ENCODE measurements at regions not wholly inside any gene's neighbourhood (a gene's known extent, or its start where the extent isn't known, plus 50 kb on each side); places are given as distances from the start of the nearest gene placed in this dataset.

DNA sequence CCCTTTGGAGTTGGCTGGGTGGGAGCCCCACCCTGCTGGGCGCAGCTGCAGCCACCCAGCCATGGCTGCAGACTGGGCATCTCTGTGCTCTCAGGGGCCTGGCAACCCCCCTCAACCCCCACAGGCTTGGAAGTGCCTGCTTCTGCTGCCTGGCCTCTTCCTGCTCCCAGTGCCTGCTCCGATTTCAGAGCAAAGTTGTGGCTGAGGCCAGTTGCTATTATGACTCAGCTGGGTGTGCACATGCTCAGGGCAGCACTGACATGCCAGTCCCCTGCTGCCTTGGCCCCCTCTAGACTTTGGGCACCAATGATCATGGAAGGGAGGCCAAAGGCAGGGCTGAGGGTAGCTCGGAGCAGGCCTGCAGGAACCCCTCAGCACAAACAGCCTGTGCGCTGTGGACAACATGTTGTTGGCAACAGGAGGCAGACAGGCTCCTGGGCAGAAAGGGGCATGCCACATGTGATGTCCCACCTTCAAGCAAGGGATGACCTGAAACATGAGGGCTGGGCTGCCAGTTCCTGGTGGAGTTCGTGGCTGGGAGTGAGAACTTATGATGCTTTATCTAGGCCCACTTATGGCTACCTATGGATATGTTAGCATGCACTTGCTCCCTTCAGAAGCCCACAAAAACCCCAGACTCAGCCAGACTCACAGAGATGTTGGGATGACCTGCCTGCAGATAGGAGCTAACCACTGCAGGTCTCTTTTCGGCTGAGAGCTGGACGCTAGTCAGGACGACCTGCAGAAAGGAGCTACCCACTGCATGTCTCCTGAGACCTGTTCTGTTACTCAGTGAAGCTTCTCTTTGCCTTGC, 96.4 kb upstream of the AMOTL1 start:
- Histone ChIP-seq H3K4me3 (replicated peaks in 1 of 4; ENCODE audit: control extremely low read depth in 1 of 4, insufficient read depth in 1 of 4, low read depth in 3 of 4, low read length in 4 of 4) (no peak overlapping the region), H3K4me2 (ENCODE audit: extremely low read depth, insufficient read depth, low read length) (no peak overlapping the region), H3K27me3 (ENCODE audit: control insufficient read depth, insufficient read depth, low read length) (peaks cover 3% of the 10 kb centered on the region), H3K4me1 (ENCODE audit: control insufficient read depth, extremely low read depth, insufficient read depth, low read length) (no peaks in the 10 kb centered on the region), H3K9ac (ENCODE audit: insufficient read depth, low read length) (no peak overlapping the region), H3K79me2 (ENCODE audit: control insufficient read depth, insufficient read depth, low read length) (no peaks in the 10 kb centered on the region), H3K36me3 (ENCODE audit: control insufficient read depth, insufficient read depth, low read length) (no peaks in the 10 kb centered on the region), H3K27ac (ENCODE audit: insufficient read depth, low read length) (no peak overlapping the region), H3K9me3 (ENCODE audit: control insufficient read depth, insufficient read depth, low read depth, low read length) (no peaks in the 10 kb centered on the region), H2AFZ (ENCODE audit: low read length) (no peak overlapping the region), H4K20me1 (ENCODE audit: control insufficient read depth, extremely low read depth, insufficient read depth, low read length) (no peaks in the 10 kb centered on the region)
- TF ChIP-seq CTCF (conservative IDR thresholded peaks at IDR 0.05 in 1 of 2, IDR thresholded peaks at IDR 0.05 in 1 of 2; ENCODE audit: low read depth in 1 of 2, low read length in 2 of 2) (no peak), EZH2 (IDR thresholded peaks at IDR 0.05; ENCODE audit: low read length, missing control alignments) (no peak)
- no peak for DNase-seq (ENCODE audit: low read depth in 2 of 2)

- Histone ChIP-seq H3K4me2 (ENCODE audit: extremely low read depth, insufficient read depth, low read length) (no peak overlapping the region), H3K9ac (ENCODE audit: insufficient read depth, low read length) (no peak overlapping the region), H3K36me3 (ENCODE audit: control insufficient read depth, insufficient read depth, low read length) (no peaks in the 10 kb centered on the region), H3K79me2 (ENCODE audit: control insufficient read depth, insufficient read depth, low read length) (no peaks in the 10 kb centered on the region), H3K27me3 (ENCODE audit: control insufficient read depth, insufficient read depth, low read length) (peaks cover 3% of the 10 kb centered on the region), H3K4me3 (replicated peaks in 1 of 4; ENCODE audit: control extremely low read depth in 1 of 4, insufficient read depth in 1 of 4, low read depth in 3 of 4, low read length in 4 of 4) (no peak overlapping the region), H3K27ac (ENCODE audit: insufficient read depth, low read length) (no peak overlapping the region), H4K20me1 (ENCODE audit: control insufficient read depth, extremely low read depth, insufficient read depth, low read length) (no peaks in the 10 kb centered on the region), H3K9me3 (ENCODE audit: control insufficient read depth, insufficient read depth, low read depth, low read length) (no peaks in the 10 kb centered on the region), H3K4me1 (ENCODE audit: control insufficient read depth, extremely low read depth, insufficient read depth, low read length) (no peaks in the 10 kb centered on the region), H2AFZ (ENCODE audit: low read length) (no peak overlapping the region)
- TF ChIP-seq EZH2 (IDR thresholded peaks at IDR 0.05; ENCODE audit: low read length, missing control alignments) (no peak), CTCF (conservative IDR thresholded peaks at IDR 0.05 in 1 of 2, IDR thresholded peaks at IDR 0.05 in 1 of 2; ENCODE audit: low read depth in 1 of 2, low read length in 2 of 2) (no peak)
- no peak for DNase-seq (ENCODE audit: low read depth in 2 of 2)
These were observed 95.5 kb upstream of the AMOTL1 start for GRCh38 chr11:94672636-94673035.

GRCh38 chr11:94673386-94673785, 94.8 kb upstream of the AMOTL1 start:
- TF ChIP-seq CTCF (conservative IDR thresholded peaks at IDR 0.05 in 1 of 2, IDR thresholded peaks at IDR 0.05 in 1 of 2; ENCODE audit: low read depth in 1 of 2, low read length in 2 of 2) (no peak), EZH2 (IDR thresholded peaks at IDR 0.05; ENCODE audit: low read length, missing control alignments) (no peak)
- Histone ChIP-seq H3K27me3 (ENCODE audit: control insufficient read depth, insufficient read depth, low read length) (peaks cover 3% of the 10 kb centered on the region), H3K4me2 (ENCODE audit: extremely low read depth, insufficient read depth, low read length) (no peak overlapping the region), H3K4me1 (ENCODE audit: control insufficient read depth, extremely low read depth, insufficient read depth, low read length) (no peaks in the 10 kb centered on the region), H2AFZ (ENCODE audit: low read length) (no peak overlapping the region), H3K9me3 (ENCODE audit: control insufficient read depth, insufficient read depth, low read depth, low read length) (no peaks in the 10 kb centered on the region), H4K20me1 (ENCODE audit: control insufficient read depth, extremely low read depth, insufficient read depth, low read length) (no peaks in the 10 kb centered on the region), H3K27ac (ENCODE audit: insufficient read depth, low read length) (no peak overlapping the region), H3K4me3 (replicated peaks in 1 of 4; ENCODE audit: control extremely low read depth in 1 of 4, insufficient read depth in 1 of 4, low read depth in 3 of 4, low read length in 4 of 4) (no peak overlapping the region), H3K36me3 (ENCODE audit: control insufficient read depth, insufficient read depth, low read length) (no peaks in the 10 kb centered on the region), H3K9ac (ENCODE audit: insufficient read depth, low read length) (no peak overlapping the region), H3K79me2 (ENCODE audit: control insufficient read depth, insufficient read depth, low read length) (no peaks in the 10 kb centered on the region)
- DNase-seq (ENCODE audit: low read depth in 2 of 2) = no peak
